Stimulated activated CD8-positive, alpha-beta memory T cell treated with anti-CD3 and anti-CD28 coated beads, Interleukin-4, amount 100 ng/mL, for 4 hours (primary cell): ENCODE measurements at regions not wholly inside any gene's neighbourhood (a gene's known extent, or its start where the extent isn't known, plus 50 kb on each side); places are given as distances from the start of the nearest gene placed in this dataset.
"Not testable (repeated sequence)": the region's sequence is repeated elsewhere in the genome, so short reads cannot be mapped to it uniquely, and the experiment has no call there.

Experiments
- DNase-seq, 2 donors: peaks; one replicate each; pipeline ENCODE4 v3.0.0-alpha.2; 2020; ENCODE audit warnings: low read depth in 2 of 2, low spot score in 1 of 2

GRCh38 chr2:40680547-40680946 is 228.7 kb upstream of the SLC8A1 start:
- DNase-seq = no peak

DNA sequence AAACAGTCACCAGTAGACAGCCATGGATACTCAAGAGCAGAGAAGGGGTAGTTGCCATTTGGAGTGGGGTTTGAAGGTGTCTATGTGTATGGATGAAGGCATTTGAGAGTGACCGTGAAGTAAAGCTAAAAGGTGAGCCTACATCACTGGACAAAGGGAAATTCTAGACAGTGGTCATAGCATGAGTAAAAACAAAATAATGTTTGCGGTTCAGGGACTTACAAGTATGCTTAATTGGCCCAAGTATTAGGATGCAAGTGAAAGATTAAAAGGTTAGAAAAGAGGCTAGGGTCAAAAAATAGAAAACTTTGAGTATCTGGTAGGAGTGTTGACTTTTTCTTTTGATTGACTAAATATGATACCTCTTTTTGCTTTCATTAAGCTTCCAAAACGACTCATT is 238.1 kb upstream of the SLC8A1 start:
- no peak for DNase-seq

DNA sequence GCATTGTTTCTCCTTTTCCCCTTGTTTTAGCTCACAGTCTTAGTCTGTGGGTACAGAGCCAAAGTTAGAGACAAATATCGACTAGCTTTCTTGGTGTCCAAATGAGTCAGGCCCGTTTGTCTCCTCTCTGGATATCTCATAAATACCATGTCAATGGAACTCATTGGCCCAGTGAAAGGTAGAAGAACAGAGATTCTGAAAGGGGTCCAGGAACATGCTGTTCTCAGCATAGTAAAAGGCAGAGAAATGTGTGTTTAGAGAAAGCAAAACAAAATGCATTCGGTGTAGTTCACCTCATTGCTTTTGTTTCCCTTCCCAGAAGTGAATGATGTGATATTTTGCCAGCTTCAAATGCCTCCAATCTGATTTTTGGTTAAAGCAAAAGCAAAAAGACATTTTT is 238.6 kb upstream of the SLC8A1 start:
- DNase-seq = no peak

- no peak for DNase-seq
Observed at GRCh38 chr2:40700231-40700954, 248.5 kb upstream of the SLC8A1 start.

- DNase-seq = not testable (repeated sequence)
Observed at GRCh38 chr2:40712197-40712894, 260.5 kb upstream of the SLC8A1 start.

GRCh38 chr2:40716879-40717278 is 265.0 kb upstream of the SLC8A1 start:
- no peak for DNase-seq

GRCh38 chr2:40719414-40719813 is 267.5 kb upstream of the SLC8A1 start:
- DNase-seq = no peak

- DNase-seq = no peak
Observed at GRCh38 chr2:40721595-40721994, 269.7 kb upstream of the SLC8A1 start.

DNA sequence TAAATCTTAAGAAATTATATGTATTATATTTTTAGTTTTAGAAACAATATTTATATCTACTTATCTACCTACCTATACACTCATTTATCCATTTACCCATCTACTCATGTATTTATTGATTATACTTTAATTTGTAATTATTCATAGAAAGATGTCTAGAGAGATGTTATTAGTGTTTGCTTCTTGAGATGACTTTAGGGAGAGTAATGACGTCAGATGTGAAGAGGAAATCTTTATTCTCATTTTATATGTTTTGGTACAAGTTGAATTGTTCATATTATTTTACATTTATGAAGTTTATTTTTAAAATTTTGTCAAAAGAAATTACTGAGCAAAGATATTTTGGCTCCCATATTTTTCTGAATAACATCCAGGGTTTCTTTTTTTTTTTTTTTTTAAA is 271.3 kb upstream of the SLC8A1 start:
- DNase-seq = no peak

- DNase-seq = no peak
Observed at GRCh38 chr2:40725040-40725439, 273.1 kb upstream of the SLC8A1 start.

DNA sequence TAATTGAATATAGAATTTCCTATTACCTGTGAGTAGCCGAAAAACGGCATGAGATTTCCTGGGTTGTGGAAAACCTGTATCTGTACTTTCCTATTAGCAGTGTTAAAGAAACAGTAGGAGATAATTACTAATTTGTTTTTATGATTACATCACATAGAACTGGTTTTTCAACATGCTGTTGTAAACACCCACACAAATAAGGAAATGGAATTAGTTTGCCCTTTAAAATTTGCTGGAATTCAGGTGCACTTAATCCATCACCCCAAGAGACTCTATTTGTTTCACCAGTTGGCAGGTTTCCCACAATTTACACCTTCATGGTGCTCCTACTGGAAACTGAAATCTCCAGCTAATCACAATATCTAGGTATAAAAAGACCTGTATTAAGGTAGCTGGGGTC is 274.1 kb upstream of the SLC8A1 start:
- DNase-seq = no peak

DNA sequence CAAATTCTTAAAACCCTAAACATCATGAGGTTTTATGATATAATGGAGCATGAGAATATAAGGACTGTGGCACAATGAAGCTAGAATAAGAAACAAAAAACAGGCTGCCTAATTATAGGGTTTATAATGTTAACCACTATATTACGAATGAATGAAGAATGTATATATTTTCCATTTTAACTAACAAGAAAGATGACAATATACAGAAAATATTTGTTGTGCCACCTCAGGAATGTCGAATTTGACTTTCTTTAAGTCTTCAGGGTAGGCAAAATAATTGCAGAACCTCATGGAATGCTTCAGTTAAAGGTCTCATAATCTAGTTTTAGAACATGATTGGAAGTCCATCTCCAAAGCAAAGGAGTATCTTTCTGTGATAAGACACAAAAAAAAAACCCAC is 282.9 kb upstream of the SLC8A1 start:
- DNase-seq = no peak

GRCh38 chr2:40737180-40737579 is 285.3 kb upstream of the SLC8A1 start:
- DNase-seq = no peak

DNA sequence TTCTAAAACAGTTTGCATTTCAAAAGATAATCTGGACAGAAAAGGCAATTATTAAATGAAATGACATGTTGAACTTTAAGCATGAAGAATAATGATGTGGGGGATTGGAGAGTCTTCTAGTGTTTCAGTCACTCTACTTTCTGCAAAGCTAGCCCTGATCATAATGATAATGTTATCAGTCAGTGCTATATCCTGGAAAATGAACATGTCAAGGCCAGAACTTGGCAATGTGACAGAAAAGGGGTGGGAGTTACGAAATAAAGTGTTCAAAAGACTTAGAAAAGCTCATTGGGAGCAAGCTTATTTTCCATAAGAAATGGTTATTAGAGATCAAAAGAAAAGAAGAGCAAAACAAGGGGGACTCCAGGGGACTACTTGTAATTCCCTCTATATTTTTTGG is 288.5 kb upstream of the SLC8A1 start:
- no peak for DNase-seq

- no peak for DNase-seq
Observed at GRCh38 chr2:40741532-40741931, 289.6 kb upstream of the SLC8A1 start.

DNA sequence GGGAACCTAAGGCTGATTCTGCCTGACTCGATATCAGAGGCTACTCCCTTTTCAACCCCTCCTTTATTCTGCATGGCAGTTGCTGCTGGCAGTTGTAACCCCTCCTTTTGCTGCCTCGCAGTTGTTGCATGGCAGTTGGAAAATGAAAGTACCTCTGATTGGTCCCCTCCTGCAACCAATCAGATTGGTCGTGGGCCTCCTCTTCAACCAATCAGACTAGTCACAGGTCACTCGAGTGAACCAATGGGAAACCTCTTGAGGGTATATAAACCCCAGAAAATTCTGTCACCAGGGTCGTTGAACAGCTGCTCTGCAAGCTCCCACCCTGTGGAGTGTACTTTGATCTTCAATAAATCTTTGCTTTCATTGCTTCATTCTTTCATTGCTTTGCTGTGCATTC is 294.3 kb upstream of the SLC8A1 start:
- no peak for DNase-seq

DNA sequence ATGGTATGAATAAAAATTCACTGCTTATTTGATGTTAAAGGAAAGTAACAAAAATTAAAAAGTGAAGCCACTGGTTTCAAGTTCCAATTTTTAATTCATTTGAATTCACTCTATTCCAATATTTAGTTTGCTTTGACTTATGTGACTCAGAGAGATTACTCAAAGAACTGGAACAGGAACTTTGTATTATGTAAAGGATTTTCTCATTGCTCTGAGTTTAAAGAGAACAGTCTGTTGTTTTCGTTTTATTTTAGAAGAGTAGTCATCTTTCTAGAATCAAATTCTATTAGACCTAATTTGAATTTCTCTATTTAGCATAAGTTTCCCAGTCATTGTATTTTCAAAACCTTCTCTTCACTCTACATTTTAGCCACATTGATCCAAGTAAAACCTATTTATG is 300.1 kb upstream of the SLC8A1 start:
- no peak for DNase-seq

GRCh38 chr2:40752796-40753195 is 300.9 kb upstream of the SLC8A1 start:
- no peak for DNase-seq

- no peak for DNase-seq
Observed at GRCh38 chr2:40754912-40755311, 303.0 kb upstream of the SLC8A1 start.

- DNase-seq = no peak
Observed at GRCh38 chr2:40758401-40759155, 306.7 kb upstream of the SLC8A1 start.

- DNase-seq = no peak
Observed at GRCh38 chr2:40760071-40760666, 308.3 kb upstream of the SLC8A1 start.

DNA sequence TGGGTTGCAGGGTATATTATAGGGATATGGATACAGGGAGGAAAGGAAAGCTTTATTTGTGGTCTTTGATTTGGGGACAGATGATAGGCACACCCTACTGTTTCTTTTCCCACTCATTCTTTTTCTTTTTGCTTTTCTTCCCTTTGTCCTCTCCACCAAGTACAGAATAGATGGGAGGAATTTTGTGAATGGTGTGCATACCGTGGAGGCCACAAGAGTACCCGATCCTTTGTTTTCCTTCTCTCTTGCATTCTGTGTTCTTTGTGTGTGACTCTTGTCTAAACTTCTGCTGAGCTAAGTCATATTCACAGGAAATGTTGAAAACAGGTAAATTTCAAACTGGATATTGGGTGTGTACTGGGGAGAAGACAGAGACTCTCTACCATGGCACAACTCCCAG is 321.4 kb upstream of the SLC8A1 start:
- no peak for DNase-seq
